ENCODE measurements at regions not wholly inside any gene's neighbourhood (a gene's known extent, or its start where the extent isn't known, plus 50 kb on each side); places are given as distances from the start of the nearest gene placed in this dataset.

DNA sequence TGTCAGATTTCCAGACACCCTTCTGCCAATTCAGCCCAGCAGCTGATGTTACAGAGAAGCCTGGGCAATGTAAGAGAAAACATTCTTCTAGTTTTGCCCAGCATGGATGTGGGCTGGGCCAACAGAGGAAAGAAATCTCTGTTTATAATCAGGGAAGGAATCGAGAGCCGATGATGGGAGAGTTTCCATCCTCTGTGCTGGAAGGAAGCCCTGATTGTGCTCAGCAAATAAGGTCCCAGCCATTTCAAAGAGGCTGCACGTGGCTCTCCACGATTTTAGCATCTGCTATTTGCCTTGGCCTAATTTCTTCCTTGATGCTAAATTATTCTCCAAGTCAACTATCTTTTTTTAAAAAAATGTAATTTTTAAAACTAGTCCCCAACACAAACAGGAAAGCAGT lies 70.0 kb downstream of the IRX6 start:
- H3K9me1 ChIP-seq (replicated peaks; ENCODE audit: control insufficient read depth, extremely low read depth, insufficient read depth, low read length) = no peaks in the 10 kb centered on the region
- BruUV-seq (replicated peaks) = no TSS peak
- H3K27ac ChIP-seq (ENCODE audit: insufficient read depth, low read depth, low read length) = no peak overlapping the region
- H3K9me3 ChIP-seq (replicated peaks; ENCODE audit: control insufficient read depth, insufficient read depth, low read length) = no peaks in the 10 kb centered on the region
- ChIA-PET POLR2A (no interaction called here), CTCF (no interaction called here)
- H3K36me3 ChIP-seq (ENCODE audit: control insufficient read depth in 2 of 2, extremely low read depth in 1 of 2, insufficient read depth in 2 of 2, low read length in 2 of 2) = no peaks in the 10 kb centered on the region
- intact Hi-C loops (cut with micrococcal nuclease) = no loop called here
- DNase-seq (ENCODE audit: low read depth, low spot score) = no peak
- H3K27me3 ChIP-seq (ENCODE audit: control insufficient read depth in 2 of 2, insufficient read depth in 2 of 2, low read length in 2 of 2) = no peaks in the 10 kb centered on the region
- H3K9ac ChIP-seq (replicated peaks; ENCODE audit: extremely low read depth, insufficient read depth, low read length) = no peak overlapping the region
- no peaks in the 10 kb centered on the region for H3K4me1 ChIP-seq (ENCODE audit: control insufficient read depth, extremely low read depth, insufficient read depth, low read length)
- no peaks in the 10 kb centered on the region for H4K20me1 ChIP-seq (replicated peaks; ENCODE audit: control insufficient read depth, extremely low read depth, insufficient read depth, low read length)
- H3K79me2 ChIP-seq (ENCODE audit: control insufficient read depth, insufficient read depth, low read length) = no peaks in the 10 kb centered on the region
- TF ChIP-seq EZH2 (IDR thresholded peaks at IDR 0.05; ENCODE audit: borderline replicate concordance, low read depth, low read length, severe bottlenecking) = no peak
- TF ChIP-seq JUN (IDR thresholded peaks at IDR 0.05; ENCODE audit: borderline replicate concordance, insufficient read depth, insufficient read length, low read depth) = no peak
- dilution Hi-C loops (cut with MboI; ENCODE audit: extremely low pct_ligation_motif_present, low sequenced_read_pairs) = no loop called here
- no peak overlapping the region for H3K4me3 ChIP-seq (replicated peaks in 1 of 3; ENCODE audit: insufficient read depth in 1 of 3, low read depth in 1 of 3, low read length in 3 of 3)
- H2AFZ ChIP-seq (ENCODE audit: low read depth, low read length) = no peak overlapping the region
- H3K4me2 ChIP-seq (ENCODE audit: insufficient read depth, low read length) = no peak overlapping the region
- FAIRE-seq = no peak

GRCh38 chr16:55398762-55399161 lies 74.8 kb downstream of the IRX6 start:
- Histone ChIP-seq H3K27ac (ENCODE audit: insufficient read depth, low read depth, low read length) (no peak overlapping the region), H4K20me1 (replicated peaks; ENCODE audit: control insufficient read depth, extremely low read depth, insufficient read depth, low read length) (no peaks in the 10 kb centered on the region), H3K9me1 (replicated peaks; ENCODE audit: control insufficient read depth, extremely low read depth, insufficient read depth, low read length) (no peaks in the 10 kb centered on the region), H2AFZ (ENCODE audit: low read depth, low read length) (no peak overlapping the region), H3K4me1 (ENCODE audit: control insufficient read depth, extremely low read depth, insufficient read depth, low read length) (no peaks in the 10 kb centered on the region), H3K4me2 (ENCODE audit: insufficient read depth, low read length) (no peak overlapping the region), H3K27me3 (ENCODE audit: control insufficient read depth in 2 of 2, insufficient read depth in 2 of 2, low read length in 2 of 2) (no peaks in the 10 kb centered on the region), H3K36me3 (ENCODE audit: control insufficient read depth in 2 of 2, extremely low read depth in 1 of 2, insufficient read depth in 2 of 2, low read length in 2 of 2) (no peaks in the 10 kb centered on the region), H3K9ac (replicated peaks; ENCODE audit: extremely low read depth, insufficient read depth, low read length) (no peak overlapping the region), H3K4me3 (replicated peaks in 1 of 3; ENCODE audit: insufficient read depth in 1 of 3, low read depth in 1 of 3, low read length in 3 of 3) (no peak overlapping the region), H3K79me2 (ENCODE audit: control insufficient read depth, insufficient read depth, low read length) (no peaks in the 10 kb centered on the region), H3K9me3 (replicated peaks; ENCODE audit: control insufficient read depth, insufficient read depth, low read length) (no peaks in the 10 kb centered on the region)
- dilution Hi-C loops (cut with MboI; ENCODE audit: extremely low pct_ligation_motif_present, low sequenced_read_pairs) = no loop called here
- DNase-seq (ENCODE audit: low read depth, low spot score) = no peak
- no TSS peak for BruUV-seq (replicated peaks)
- POLR2A ChIA-PET = no interaction called here
- CTCF ChIA-PET = no interaction called here
- intact Hi-C loops (cut with micrococcal nuclease) = no loop called here
- TF ChIP-seq, protein P1, sequence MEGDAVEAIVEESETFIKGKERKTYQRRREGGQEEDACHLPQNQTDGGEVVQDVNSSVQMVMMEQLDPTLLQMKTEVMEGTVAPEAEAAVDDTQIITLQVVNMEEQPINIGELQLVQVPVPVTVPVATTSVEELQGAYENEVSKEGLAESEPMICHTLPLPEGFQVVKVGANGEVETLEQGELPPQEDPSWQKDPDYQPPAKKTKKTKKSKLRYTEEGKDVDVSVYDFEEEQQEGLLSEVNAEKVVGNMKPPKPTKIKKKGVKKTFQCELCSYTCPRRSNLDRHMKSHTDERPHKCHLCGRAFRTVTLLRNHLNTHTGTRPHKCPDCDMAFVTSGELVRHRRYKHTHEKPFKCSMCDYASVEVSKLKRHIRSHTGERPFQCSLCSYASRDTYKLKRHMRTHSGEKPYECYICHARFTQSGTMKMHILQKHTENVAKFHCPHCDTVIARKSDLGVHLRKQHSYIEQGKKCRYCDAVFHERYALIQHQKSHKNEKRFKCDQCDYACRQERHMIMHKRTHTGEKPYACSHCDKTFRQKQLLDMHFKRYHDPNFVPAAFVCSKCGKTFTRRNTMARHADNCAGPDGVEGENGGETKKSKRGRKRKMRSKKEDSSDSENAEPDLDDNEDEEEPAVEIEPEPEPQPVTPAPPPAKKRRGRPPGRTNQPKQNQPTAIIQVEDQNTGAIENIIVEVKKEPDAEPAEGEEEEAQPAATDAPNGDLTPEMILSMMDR (IDR thresholded peaks at IDR 0.05; ENCODE audit: extremely low read depth in 1 of 2, insufficient read depth in 1 of 2, low read depth in 1 of 2, low read length in 2 of 2) = no peak
- TF ChIP-seq, protein P2, sequence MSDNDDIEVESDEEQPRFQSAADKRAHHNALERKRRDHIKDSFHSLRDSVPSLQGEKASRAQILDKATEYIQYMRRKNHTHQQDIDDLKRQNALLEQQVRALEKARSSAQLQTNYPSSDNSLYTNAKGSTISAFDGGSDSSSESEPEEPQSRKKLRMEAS (IDR thresholded peaks at IDR 0.05; ENCODE audit: insufficient read depth, insufficient read length) = no peak
- TF ChIP-seq MYC (IDR thresholded peaks at IDR 0.05; ENCODE audit: low read depth, low read length) (no peak), JUN (IDR thresholded peaks at IDR 0.05; ENCODE audit: borderline replicate concordance, insufficient read depth, insufficient read length, low read depth) (no peak), GATA2 (IDR thresholded peaks at IDR 0.05; ENCODE audit: insufficient read depth, insufficient read length, low read depth, low read length) (no peak), POLR2AphosphoS5 (IDR thresholded peaks at IDR 0.05; ENCODE audit: insufficient read depth, low read depth, low read length) (no peak), EZH2 (IDR thresholded peaks at IDR 0.05; ENCODE audit: borderline replicate concordance, low read depth, low read length, severe bottlenecking) (no peak)
- no peak for FAIRE-seq
